GM21367 (cell line): ENCODE measurements at regions not wholly inside any gene's neighbourhood (a gene's known extent, or its start where the extent isn't known, plus 50 kb on each side); places are given as distances from the start of the nearest gene placed in this dataset.
"Not testable (repeated sequence)": the region's sequence is repeated elsewhere in the genome, so short reads cannot be mapped to it uniquely, and the experiment has no call there.

ENCODE experiments used
- ATAC-seq: cut with Tn5 transposase; IDR thresholded peaks from one replicate; pipeline ENCODE4 v1.9.1; 2021; ENCODE audit not compliant: unreplicated experiment

GRCh38 chr10:29189256-29189655 lies 99.6 kb upstream of the LYZL1 start:
- ATAC-seq: no peak

GRCh38 chr10:29191674-29192073 lies 97.2 kb upstream of the LYZL1 start:
- no peak for ATAC-seq

- ATAC-seq: no peak
Measured at GRCh38 chr10:29199339-29199738, 89.5 kb upstream of the LYZL1 start.

GRCh38 chr10:29199941-29200679 lies 88.8 kb upstream of the LYZL1 start:
- ATAC-seq: no peak

GRCh38 chr10:29202386-29202940 lies 86.4 kb upstream of the LYZL1 start:
- no peak for ATAC-seq

- ATAC-seq: no peak
Measured at GRCh38 chr10:29203432-29203831, 85.4 kb upstream of the LYZL1 start.

- no peak for ATAC-seq
Measured at GRCh38 chr10:29204070-29204800, 84.6 kb upstream of the LYZL1 start.

- ATAC-seq: no peak
Measured at GRCh38 chr10:29205787-29206186, 83.1 kb upstream of the LYZL1 start.

GRCh38 chr10:29208845-29209244 lies 80.0 kb upstream of the LYZL1 start:
- ATAC-seq: no peak

- ATAC-seq: no peak
Measured at GRCh38 chr10:29209830-29210229, 79.0 kb upstream of the LYZL1 start.

- ATAC-seq: no peak
Measured at GRCh38 chr10:29210266-29210868, 78.5 kb upstream of the LYZL1 start.

- ATAC-seq: no peak
Measured at GRCh38 chr10:29212597-29212996, 76.3 kb upstream of the LYZL1 start.

GRCh38 chr10:29214551-29214950 lies 74.3 kb upstream of the LYZL1 start:
- ATAC-seq: no peak

GRCh38 chr10:29217292-29217738 lies 71.6 kb upstream of the LYZL1 start:
- no peak for ATAC-seq

GRCh38 chr10:29223326-29223725 lies 65.5 kb upstream of the LYZL1 start:
- ATAC-seq: no peak

- ATAC-seq: no peak
Measured at GRCh38 chr10:29224631-29225030, 64.2 kb upstream of the LYZL1 start.

GRCh38 chr10:29227201-29227600 lies 61.7 kb upstream of the LYZL1 start:
- no peak for ATAC-seq

GRCh38 chr10:29228562-29228961 lies 60.3 kb upstream of the LYZL1 start:
- no peak for ATAC-seq

- ATAC-seq: no peak
Measured at GRCh38 chr10:29229258-29229705, 59.6 kb upstream of the LYZL1 start.

GRCh38 chr10:29236910-29237309 lies 52.0 kb upstream of the LYZL1 start:
- not testable (repeated sequence) for ATAC-seq

GRCh38 chr10:29237786-29238185 lies 51.1 kb upstream of the LYZL1 start:
- ATAC-seq: no peak
